ENCODE measurements at regions not wholly inside any gene's neighbourhood (a gene's known extent, or its start where the extent isn't known, plus 50 kb on each side); places are given as distances from the start of the nearest gene placed in this dataset.

DNA sequence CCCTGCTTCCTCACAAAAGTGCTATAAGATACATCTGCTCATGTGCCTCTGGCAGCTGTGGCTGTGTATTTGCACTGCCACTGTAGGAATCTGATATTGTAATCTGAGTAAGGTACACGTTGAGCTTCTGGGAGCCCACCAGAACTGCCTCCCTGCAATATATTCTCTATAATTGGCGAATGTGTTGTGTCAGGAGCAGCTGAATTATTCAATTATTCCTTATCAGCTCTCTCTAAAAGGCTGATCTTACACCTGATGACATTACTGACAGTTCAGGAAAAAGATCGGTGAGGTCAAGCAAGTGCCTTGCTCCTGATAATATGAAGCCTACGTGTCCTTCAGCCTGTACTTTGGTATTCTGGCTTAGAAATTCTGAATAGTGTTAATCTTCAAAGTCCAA lies 1015.0 kb downstream of the CDH9 start:
- Histone ChIP-seq H2AFZ (ENCODE audit: insufficient read depth, low read depth, low read length, poor library complexity, severe bottlenecking) (no peak overlapping the region), H4K20me1 (ENCODE audit: control insufficient read depth, insufficient read depth, low read length, poor library complexity, severe bottlenecking) (no peaks in the 10 kb centered on the region), H3K27ac (ENCODE audit: low read length in 2 of 2) (no peak overlapping the region), H3K36me3 (replicated peaks in 1 of 2; ENCODE audit: control extremely low read depth in 1 of 2, control insufficient read depth in 1 of 2, extremely low read depth in 1 of 2, insufficient read depth in 2 of 2, low read length in 1 of 2) (no peaks in the 10 kb centered on the region), H3K4me2 (replicated peaks; ENCODE audit: low read depth, low read length, poor library complexity, severe bottlenecking) (no peak overlapping the region), H3K4me1 (ENCODE audit: control insufficient read depth in 2 of 2, insufficient read depth in 2 of 2, low read length in 2 of 2) (no peaks in the 10 kb centered on the region), H3K9me3 (ENCODE audit: control extremely low read depth in 1 of 3, control insufficient read depth in 2 of 3, insufficient read depth in 1 of 3, low read length in 2 of 3) (no peaks in the 10 kb centered on the region), H3K79me2 (ENCODE audit: control insufficient read depth, insufficient read depth, low read length) (no peaks in the 10 kb centered on the region), H3K4me3 (ENCODE audit: control extremely low read depth in 1 of 5, extremely low read depth in 1 of 5, insufficient read depth in 1 of 5, low read depth in 2 of 5, low read length in 4 of 5) (no peak overlapping the region), H3K9ac (ENCODE audit: low read length) (no peak overlapping the region), H3K27me3 (replicated peaks in 1 of 4; ENCODE audit: control extremely low read depth in 1 of 4, control insufficient read depth in 3 of 4, insufficient read depth in 4 of 4, low read length in 3 of 4) (no peaks in the 10 kb centered on the region)
- intact Hi-C loops (cut with micrococcal nuclease), result no loop called here
- no peak for ATAC-seq (ENCODE audit: low read depth)
- H3K4me1 Mint-ChIP-seq, result no peaks in the 10 kb centered on the region
- H3K27ac Mint-ChIP-seq, result no peak overlapping the region
- ChIA-PET POLR2A (no interaction called here), CTCF (no interaction called here)
- DNase-seq, result no peak
- H3K4me3 Mint-ChIP-seq, result no peak overlapping the region
- 100% methylated on average over 1 of the region's 4 CpGs for WGBS (ENCODE audit: insufficient coverage)
- H3K27me3 Mint-ChIP-seq, result no peaks in the 10 kb centered on the region
- no peak for TF ChIP-seq EZH2 (IDR thresholded peaks at IDR 0.05; ENCODE audit: borderline replicate concordance, insufficient read depth, low read depth, low read length, poor library complexity, severe bottlenecking)
- TF ChIP-seq, protein P1, sequence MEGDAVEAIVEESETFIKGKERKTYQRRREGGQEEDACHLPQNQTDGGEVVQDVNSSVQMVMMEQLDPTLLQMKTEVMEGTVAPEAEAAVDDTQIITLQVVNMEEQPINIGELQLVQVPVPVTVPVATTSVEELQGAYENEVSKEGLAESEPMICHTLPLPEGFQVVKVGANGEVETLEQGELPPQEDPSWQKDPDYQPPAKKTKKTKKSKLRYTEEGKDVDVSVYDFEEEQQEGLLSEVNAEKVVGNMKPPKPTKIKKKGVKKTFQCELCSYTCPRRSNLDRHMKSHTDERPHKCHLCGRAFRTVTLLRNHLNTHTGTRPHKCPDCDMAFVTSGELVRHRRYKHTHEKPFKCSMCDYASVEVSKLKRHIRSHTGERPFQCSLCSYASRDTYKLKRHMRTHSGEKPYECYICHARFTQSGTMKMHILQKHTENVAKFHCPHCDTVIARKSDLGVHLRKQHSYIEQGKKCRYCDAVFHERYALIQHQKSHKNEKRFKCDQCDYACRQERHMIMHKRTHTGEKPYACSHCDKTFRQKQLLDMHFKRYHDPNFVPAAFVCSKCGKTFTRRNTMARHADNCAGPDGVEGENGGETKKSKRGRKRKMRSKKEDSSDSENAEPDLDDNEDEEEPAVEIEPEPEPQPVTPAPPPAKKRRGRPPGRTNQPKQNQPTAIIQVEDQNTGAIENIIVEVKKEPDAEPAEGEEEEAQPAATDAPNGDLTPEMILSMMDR (IDR thresholded peaks at IDR 0.05), result no peak
- no peaks in the 10 kb centered on the region for H3K9me3 Mint-ChIP-seq (ENCODE audit: insufficient read depth)

DNA sequence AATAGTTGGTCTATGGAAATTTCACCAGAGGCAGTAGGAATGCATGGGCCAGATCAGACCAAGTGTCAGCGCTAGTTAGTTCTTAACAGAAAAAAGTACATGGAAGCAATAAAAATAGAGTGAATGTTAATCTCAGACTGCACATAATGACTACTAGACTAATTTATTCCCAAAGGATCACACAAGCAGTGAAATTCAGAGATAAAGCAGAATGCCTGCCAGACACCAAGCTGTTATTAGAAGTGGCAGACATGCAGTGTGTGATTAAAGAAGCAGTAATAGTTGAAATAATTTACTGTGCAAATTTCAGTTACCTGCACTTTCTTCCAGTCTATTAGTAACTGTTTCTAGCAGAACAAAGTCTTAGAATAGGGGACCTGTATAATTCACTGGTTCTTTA lies 1024.2 kb downstream of the CDH9 start:
- DNase-seq (no peak), ATAC-seq (ENCODE audit: low read depth) (no peak)
- no peak overlapping the region for H2AFZ ChIP-seq (ENCODE audit: insufficient read depth, low read depth, low read length, poor library complexity, severe bottlenecking)
- Mint-ChIP-seq H3K9me3 (ENCODE audit: insufficient read depth) (peaks cover 2% of the 10 kb centered on the region), H3K4me3 (no peak overlapping the region), H3K27me3 (no peaks in the 10 kb centered on the region), H3K27ac (no peak overlapping the region), H3K4me1 (no peaks in the 10 kb centered on the region)
- no peak overlapping the region for H3K4me3 ChIP-seq (ENCODE audit: control extremely low read depth in 1 of 5, extremely low read depth in 1 of 5, insufficient read depth in 1 of 5, low read depth in 2 of 5, low read length in 4 of 5)
- no peaks in the 10 kb centered on the region for H3K9me3 ChIP-seq (ENCODE audit: control extremely low read depth in 1 of 3, control insufficient read depth in 2 of 3, insufficient read depth in 1 of 3, low read length in 2 of 3)
- no peaks in the 10 kb centered on the region for H3K27me3 ChIP-seq (replicated peaks in 1 of 4; ENCODE audit: control extremely low read depth in 1 of 4, control insufficient read depth in 3 of 4, insufficient read depth in 4 of 4, low read length in 3 of 4)
- no peak for TF ChIP-seq EZH2 (IDR thresholded peaks at IDR 0.05; ENCODE audit: borderline replicate concordance, insufficient read depth, low read depth, low read length, poor library complexity, severe bottlenecking)
- TF ChIP-seq, protein P1 (IDR thresholded peaks at IDR 0.05), result no peak
- intact Hi-C loops (cut with micrococcal nuclease), result no loop called here
- H3K79me2 ChIP-seq (ENCODE audit: control insufficient read depth, insufficient read depth, low read length), result no peaks in the 10 kb centered on the region
- no peak overlapping the region for H3K4me2 ChIP-seq (replicated peaks; ENCODE audit: low read depth, low read length, poor library complexity, severe bottlenecking)
- ChIA-PET POLR2A (no interaction called here), CTCF (no interaction called here)
- H3K36me3 ChIP-seq (replicated peaks in 1 of 2; ENCODE audit: control extremely low read depth in 1 of 2, control insufficient read depth in 1 of 2, extremely low read depth in 1 of 2, insufficient read depth in 2 of 2, low read length in 1 of 2), result no peaks in the 10 kb centered on the region
- no peaks in the 10 kb centered on the region for H4K20me1 ChIP-seq (ENCODE audit: control insufficient read depth, insufficient read depth, low read length, poor library complexity, severe bottlenecking)
- no CpG with 5 or more reads among the region's 1 CpG for WGBS (ENCODE audit: insufficient coverage)
- H3K9ac ChIP-seq (ENCODE audit: low read length), result no peak overlapping the region
- H3K27ac ChIP-seq (ENCODE audit: low read length in 2 of 2), result no peak overlapping the region
- no peaks in the 10 kb centered on the region for H3K4me1 ChIP-seq (ENCODE audit: control insufficient read depth in 2 of 2, insufficient read depth in 2 of 2, low read length in 2 of 2)

All from B cell (primary cell).